DMS53 (cell line): ENCODE measurements at regions not wholly inside any gene's neighbourhood (a gene's known extent, or its start where the extent isn't known, plus 50 kb on each side); places are given as distances from the start of the nearest gene placed in this dataset.

Experiments used
- DNase-seq: peaks from one replicate; lab custom pipeline; 2025; lab: John Stamatoyannopoulos, UW

DNA sequence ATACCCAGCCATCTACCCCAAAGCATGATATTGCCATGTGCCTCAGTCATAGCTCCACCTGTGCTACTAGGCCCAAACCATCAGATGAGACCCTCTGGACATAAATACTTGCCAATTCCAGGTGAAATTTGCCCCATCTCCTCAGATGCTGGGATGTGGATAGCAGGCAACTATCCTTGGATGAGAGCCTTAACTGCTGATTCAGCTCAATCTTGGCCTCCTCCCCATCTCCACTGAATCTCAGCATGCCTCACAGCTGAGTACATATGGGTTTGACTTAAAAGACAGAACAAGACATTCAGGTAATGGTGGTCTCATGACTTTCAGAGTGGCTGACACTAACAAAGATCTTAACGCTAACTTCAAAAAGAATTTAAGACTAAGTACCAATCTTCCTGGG, 50.8 kb upstream of the KLHL13 start:
- no peak for DNase-seq

- no peak for DNase-seq
These were observed 54.7 kb upstream of the KLHL13 start for GRCh38 chrX:118171356-118171755.

DNA sequence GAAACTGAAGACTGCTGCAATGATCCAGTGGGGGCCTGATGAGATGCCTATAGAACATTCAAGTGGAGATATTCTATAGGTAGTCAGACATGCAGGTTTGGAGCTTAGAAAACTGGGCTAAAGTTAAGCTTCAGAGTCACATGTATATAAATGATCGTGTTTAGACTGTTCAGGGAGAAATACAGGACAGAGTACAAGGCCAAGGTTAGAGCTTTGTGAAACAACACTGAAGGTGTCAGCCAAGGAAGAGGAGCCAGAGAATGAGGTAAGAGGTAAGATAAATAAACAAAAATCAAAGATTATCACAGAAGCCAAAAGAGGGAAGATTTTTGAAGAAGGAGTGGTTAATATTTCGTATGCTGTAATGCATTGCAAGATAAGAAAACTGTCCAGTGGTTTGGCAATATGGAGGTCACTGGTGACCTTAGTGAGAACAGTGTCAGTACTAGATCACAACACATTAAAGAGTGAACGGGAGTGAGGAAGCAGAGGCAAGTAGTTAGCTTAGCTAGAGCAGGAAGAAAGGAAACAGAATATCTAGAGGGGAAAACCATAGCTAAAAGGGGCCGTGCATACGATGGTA, 58.0 kb upstream of the KLHL13 start:
- DNase-seq = no peak

GRCh38 chrX:118177708-118178107, 61.1 kb upstream of the KLHL13 start:
- no peak for DNase-seq

DNA sequence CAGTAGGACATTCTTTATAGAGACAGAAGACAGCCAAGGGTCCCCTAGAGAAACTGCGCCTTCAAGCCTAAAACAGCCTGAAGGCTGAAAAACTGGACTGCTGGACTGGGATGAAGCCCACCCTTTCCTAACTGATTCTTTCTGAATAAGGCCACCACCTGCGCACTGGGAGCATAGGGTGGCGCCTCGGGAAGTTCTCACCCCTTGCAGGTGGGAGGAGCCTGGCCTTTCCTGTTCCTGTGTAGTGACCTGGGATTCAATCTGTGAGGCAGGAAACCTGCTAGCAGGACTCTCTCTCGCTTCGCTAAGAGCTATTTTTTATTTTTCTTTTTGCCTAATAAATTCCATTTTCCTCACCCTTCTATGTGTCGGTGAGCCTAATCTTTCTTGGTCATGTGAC, 61.8 kb upstream of the KLHL13 start:
- DNase-seq = no peak

GRCh38 chrX:118179161-118179560, 62.6 kb upstream of the KLHL13 start:
- no peak for DNase-seq

- no peak for DNase-seq
These were observed 63.1 kb upstream of the KLHL13 start for GRCh38 chrX:118179718-118180117.

DNA sequence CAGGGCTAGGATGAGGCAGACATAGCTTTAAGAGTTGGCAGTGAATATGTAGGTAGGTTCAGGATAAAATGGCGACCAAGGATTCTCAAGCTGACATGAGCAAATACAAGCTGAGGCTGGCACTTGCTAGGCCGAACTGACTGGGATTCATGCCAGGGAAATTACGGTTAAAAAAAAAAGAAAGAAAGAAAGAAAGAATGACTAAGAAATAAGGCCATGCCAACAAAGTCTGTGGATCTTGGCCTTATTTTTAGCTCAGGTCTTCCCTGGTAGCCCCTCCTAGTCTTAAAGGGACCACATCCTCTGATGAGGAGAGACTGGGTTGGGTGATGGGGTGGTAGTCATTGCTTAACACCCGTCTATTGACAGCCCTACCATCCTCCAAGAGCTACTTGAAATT, 64.4 kb upstream of the KLHL13 start:
- DNase-seq = no peak

GRCh38 chrX:118182025-118182424, 65.4 kb upstream of the KLHL13 start:
- DNase-seq = no peak

GRCh38 chrX:118182681-118183080, 66.1 kb upstream of the KLHL13 start:
- no peak for DNase-seq

GRCh38 chrX:118183606-118184005, 67.0 kb upstream of the KLHL13 start:
- DNase-seq = peak; percentile 29

DNA sequence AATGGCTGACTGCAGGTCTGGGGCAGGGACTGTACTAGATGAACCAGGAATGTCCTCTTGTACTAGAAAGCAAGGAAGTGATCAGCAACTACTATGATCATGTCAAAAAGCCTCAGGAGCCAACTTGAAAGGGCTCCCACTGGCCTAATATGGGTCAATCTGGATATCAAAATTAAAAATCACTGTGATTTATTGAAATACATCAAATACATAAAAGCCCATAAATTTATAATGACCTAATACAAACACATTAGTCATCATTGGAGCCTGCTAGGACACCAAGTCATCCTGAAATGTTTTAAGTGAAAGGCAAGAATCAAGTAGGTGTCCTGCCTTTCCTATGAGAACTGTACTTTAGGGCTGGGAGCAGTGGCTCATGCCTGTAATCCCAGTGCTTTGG, 70.5 kb upstream of the KLHL13 start:
- no peak for DNase-seq

- peak; percentile 50 for DNase-seq
These were observed 72.4 kb upstream of the KLHL13 start for GRCh38 chrX:118189000-118189399.

DNA sequence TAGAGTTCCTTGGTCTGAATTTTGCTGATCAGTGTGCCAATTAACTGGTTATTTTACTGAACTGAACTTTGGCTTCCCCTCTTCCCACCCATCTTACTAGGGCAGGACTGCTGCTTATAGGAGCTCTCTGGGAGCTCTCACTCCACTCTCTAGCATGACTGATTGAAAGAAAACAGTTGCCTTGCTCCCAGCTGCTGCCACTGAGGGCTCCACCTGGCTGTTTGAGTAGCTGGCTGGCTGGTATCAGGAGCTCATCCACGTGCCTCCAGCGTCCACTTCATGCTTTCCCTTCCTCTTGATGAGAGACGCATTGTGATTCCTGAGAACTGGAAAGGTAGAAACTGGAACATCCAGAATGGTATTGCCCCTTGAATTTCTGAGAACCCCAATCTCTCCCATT, 73.0 kb upstream of the KLHL13 start:
- DNase-seq = peak; percentile 83

DNA sequence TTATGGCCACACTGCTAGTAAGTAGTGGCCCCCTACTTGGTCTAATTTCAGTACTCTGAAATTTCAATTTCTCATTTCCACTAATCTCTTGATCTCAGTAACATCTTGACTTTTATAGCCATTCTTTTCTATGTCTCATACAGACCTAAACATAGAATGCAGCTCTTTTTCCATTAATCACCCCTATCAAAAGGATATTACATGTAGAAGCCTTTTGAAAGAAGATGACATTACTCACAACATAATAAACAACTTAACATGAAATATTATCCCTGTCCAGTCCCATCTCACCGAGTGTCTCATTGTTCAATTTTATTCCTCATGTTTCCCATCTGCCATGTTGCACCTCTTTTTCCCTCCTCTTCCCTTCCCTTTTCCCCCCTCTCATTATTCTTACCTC, 81.1 kb upstream of the KLHL13 start:
- no peak for DNase-seq

DNA sequence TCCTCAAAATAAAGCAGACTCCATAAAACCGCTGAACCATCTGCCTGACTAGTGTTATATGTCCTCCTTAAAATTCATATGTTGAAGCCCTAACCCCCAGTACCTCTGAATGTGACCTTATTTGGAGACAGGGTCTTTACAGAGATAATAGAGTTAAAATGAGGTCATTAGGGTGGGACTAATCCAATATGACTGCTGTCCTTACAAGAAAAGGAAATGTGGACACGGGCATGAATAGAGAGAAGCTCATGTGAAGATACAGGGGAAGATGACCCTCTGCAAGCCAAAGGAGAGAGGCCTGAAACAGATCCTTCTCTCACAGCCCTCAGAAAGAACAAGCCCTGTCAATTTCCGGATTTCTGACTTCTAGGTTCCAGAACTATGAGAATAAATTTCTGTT, 82.0 kb upstream of the KLHL13 start:
- DNase-seq = no peak

GRCh38 chrX:118199997-118200396, 83.4 kb upstream of the KLHL13 start:
- no peak for DNase-seq

DNA sequence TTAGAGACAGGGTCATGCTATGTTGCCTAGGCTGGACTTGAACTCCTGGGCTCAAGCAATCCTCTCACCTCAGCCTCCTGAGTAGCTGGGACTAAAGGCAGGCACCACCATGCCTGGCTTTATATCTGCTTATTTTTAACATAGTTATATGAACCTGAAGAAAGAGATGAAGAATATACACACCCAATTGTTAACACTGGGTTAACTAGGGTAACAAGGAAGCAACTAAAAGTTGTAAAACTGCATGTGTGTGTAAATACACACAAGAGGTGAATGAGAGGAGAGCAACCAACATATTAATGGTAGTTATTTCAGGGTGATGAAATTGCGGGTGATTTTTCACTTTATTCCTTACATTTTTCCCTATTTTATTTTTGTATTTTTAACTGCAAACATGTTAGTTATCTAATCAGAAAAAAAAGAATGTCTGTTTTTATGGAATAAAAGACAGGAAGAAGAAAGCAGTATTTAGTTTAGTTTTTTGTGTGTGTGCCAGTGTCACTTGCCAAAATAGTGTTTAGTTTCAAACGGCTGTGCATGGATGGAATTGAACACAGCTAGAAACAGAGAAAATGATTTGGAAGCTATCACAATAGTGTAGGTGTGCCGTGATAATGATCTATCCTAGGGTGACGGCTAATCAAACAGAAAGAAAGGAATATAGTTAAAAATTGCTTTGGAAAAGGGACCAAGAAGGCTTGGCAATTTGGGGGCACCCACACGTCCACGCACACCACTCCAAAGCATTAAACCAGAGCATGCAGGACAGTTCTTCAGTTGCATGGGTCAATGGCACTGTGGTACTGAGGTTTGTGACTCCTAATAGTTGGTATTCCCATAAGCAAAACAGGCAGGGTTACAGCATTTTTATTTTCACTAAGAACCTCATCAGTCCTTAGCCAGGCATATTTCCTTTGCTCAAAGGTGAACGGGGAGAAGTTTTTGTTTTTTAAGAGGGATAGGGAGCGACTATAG, 89.1 kb upstream of the KLHL13 start:
- DNase-seq = no peak

DNA sequence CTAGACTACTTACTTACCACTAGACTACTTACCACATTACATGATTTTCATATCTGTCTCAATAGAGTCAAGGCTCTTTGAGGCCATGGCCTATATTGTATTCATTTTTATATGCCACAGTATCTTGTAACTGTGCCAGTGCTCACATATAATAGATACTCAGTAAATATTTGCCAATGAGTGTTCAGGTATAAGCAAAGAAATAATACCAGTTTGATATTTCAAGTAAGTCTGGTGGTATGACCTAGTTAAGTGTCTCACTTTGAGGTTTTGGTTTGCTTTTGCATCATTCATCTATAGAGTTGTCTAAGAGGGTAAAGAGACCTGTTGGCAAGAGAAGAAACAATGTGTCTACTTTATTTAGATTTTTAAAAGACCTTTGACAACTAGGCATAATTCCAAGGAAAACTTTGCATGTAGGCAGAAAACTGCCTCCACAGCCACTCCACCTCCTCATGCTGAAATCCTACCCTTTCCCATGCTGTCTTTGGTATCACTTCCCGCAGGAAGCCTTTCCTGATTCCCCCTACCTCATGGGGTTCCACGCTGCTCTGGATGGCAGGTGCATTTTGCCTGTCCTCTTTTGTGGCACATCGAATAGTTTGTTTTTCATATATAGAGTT, 91.3 kb upstream of the KLHL13 start:
- DNase-seq = peak; percentile 76

GRCh38 chrX:118208481-118208880, 91.9 kb upstream of the KLHL13 start:
- peak; percentile 52 for DNase-seq

- no peak for DNase-seq
These were observed 95.5 kb upstream of the KLHL13 start for GRCh38 chrX:118211891-118212816.

DNA sequence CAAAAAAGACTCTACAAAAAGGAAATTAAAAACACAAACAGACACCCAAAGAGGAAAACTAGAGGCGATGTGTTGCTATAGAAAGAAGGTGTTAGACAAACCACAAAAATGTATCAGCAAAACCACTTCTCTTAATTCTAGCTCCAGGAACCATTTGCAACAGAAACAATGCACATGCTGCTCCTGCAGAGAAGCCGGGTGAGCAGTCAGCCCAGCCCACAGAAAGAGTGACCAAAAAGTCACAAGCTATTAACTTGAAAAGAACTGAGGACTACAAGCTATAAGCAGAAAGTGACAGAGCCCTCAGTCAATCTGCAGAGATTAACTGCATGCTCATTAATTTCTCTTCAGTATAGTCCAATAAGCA, 96.2 kb upstream of the KLHL13 start:
- DNase-seq = no peak
